Cerebellar nuclear complex (tissue), 1 donor: ENCODE measurements at regions not wholly inside any gene's neighbourhood (a gene's known extent, or its start where the extent isn't known, plus 50 kb on each side); places are given as distances from the start of the nearest gene placed in this dataset.

Source experiments
- DNase-seq, 2 experiments: peaks; one replicate each; lab custom pipeline; 2025; lab: John Stamatoyannopoulos, UW

GRCh38 chr6:87851674-87852299, 149.8 kb upstream of the AKIRIN2 start:
- no peak for DNase-seq

GRCh38 chr6:87848616-87849015, 146.6 kb upstream of the AKIRIN2 start:
- DNase-seq = no peak

- no peak for DNase-seq
These were observed 145.8 kb upstream of the AKIRIN2 start for GRCh38 chr6:87847830-87848210.

GRCh38 chr6:87847135-87847829, 145.2 kb upstream of the AKIRIN2 start:
- DNase-seq = no peak

GRCh38 chr6:87846434-87846833, 144.4 kb upstream of the AKIRIN2 start:
- DNase-seq = no peak

- DNase-seq = no peak
These were observed 138.3 kb upstream of the AKIRIN2 start for GRCh38 chr6:87840324-87840723.

GRCh38 chr6:87837876-87838275, 135.8 kb upstream of the AKIRIN2 start:
- DNase-seq = no peak

GRCh38 chr6:87837444-87837843, 135.4 kb upstream of the AKIRIN2 start:
- DNase-seq = no peak

- DNase-seq = no peak
These were observed 130.2 kb upstream of the AKIRIN2 start for GRCh38 chr6:87832025-87832825.

- DNase-seq = no peak
These were observed 128.9 kb upstream of the AKIRIN2 start for GRCh38 chr6:87830907-87831306.

- no peak for DNase-seq
These were observed 127.6 kb upstream of the AKIRIN2 start for GRCh38 chr6:87829622-87830121.

GRCh38 chr6:87828044-87828443, 126.0 kb upstream of the AKIRIN2 start:
- no peak for DNase-seq

- no peak for DNase-seq
These were observed 125.3 kb upstream of the AKIRIN2 start for GRCh38 chr6:87827346-87827745.

- no peak for DNase-seq
These were observed 124.4 kb upstream of the AKIRIN2 start for GRCh38 chr6:87826424-87826823.

- DNase-seq = no peak
These were observed 123.8 kb upstream of the AKIRIN2 start for GRCh38 chr6:87825821-87826221.

- DNase-seq = no peak
These were observed 123.0 kb upstream of the AKIRIN2 start for GRCh38 chr6:87824958-87825491.

GRCh38 chr6:87822011-87822410, 120.0 kb upstream of the AKIRIN2 start:
- no peak for DNase-seq

GRCh38 chr6:87820343-87820984, 118.4 kb upstream of the AKIRIN2 start:
- DNase-seq = no peak

GRCh38 chr6:87817183-87817582, 115.2 kb upstream of the AKIRIN2 start:
- DNase-seq = no peak

GRCh38 chr6:87815449-87815848, 113.4 kb upstream of the AKIRIN2 start:
- DNase-seq = no peak

GRCh38 chr6:87808005-87808757, 106.1 kb upstream of the AKIRIN2 start:
- DNase-seq = no peak
